ENCODE measurements at regions not wholly inside any gene's neighbourhood (a gene's known extent, or its start where the extent isn't known, plus 50 kb on each side); places are given as distances from the start of the nearest gene placed in this dataset.
"Not testable (repeated sequence)": the region's sequence is repeated elsewhere in the genome, so short reads cannot be mapped to it uniquely, and the experiment has no call there.

- H3K9me3 ChIP-seq (ENCODE audit: low read depth) = peaks cover 4% of the 10 kb centered on the region
- no peaks in the 10 kb centered on the region for H3K36me3 ChIP-seq (replicated peaks; ENCODE audit: insufficient read depth, low read depth)
- no peaks in the 10 kb centered on the region for H4K20me1 ChIP-seq (ENCODE audit: insufficient read depth, poor library complexity, severe bottlenecking)
- H3K4me3 ChIP-seq = no peak overlapping the region
- no peak overlapping the region for H3K4me2 ChIP-seq
- no peaks in the 10 kb centered on the region for H3K27me3 ChIP-seq
- H3K79me2 ChIP-seq = no peaks in the 10 kb centered on the region
- H3K27ac ChIP-seq = no peak overlapping the region
- 63% methylated on average over 6 of the region's 6 CpGs for WGBS (ENCODE audit: low lambda C conversion rate, missing lambda C conversion rate)
- DNase-seq (ENCODE audit: low spot score) = peak; percentile 6
- no peaks in the 10 kb centered on the region for H3K4me1 ChIP-seq (ENCODE audit: insufficient read depth)
- no peak overlapping the region for H2AFZ ChIP-seq
- TF ChIP-seq EZH2 (IDR thresholded peaks at IDR 0.05; ENCODE audit: borderline replicate concordance) (no peak), CTCF (IDR thresholded peaks at IDR 0.05; ENCODE audit: poor library complexity) (no peak), EZH2phosphoT487 (IDR thresholded peaks at IDR 0.05; ENCODE audit: low read depth, severe bottlenecking, unreplicated experiment) (no peak)
- H3K9me2 ChIP-seq (replicated peaks; ENCODE audit: insufficient read depth) = no peaks in the 10 kb centered on the region
These were observed 605.7 kb upstream of the GJE1 start for GRCh38 chr6:141526985-141527384.

- Histone ChIP-seq H2AFZ (no peak overlapping the region), H3K4me3 (no peak overlapping the region), H3K4me1 (ENCODE audit: insufficient read depth) (no peaks in the 10 kb centered on the region), H3K27ac (no peak overlapping the region), H3K9me3 (ENCODE audit: low read depth) (peaks cover 4% of the 10 kb centered on the region), H3K27me3 (no peaks in the 10 kb centered on the region), H4K20me1 (ENCODE audit: insufficient read depth, poor library complexity, severe bottlenecking) (no peaks in the 10 kb centered on the region), H3K9me2 (replicated peaks; ENCODE audit: insufficient read depth) (no peaks in the 10 kb centered on the region), H3K79me2 (no peaks in the 10 kb centered on the region), H3K36me3 (replicated peaks; ENCODE audit: insufficient read depth, low read depth) (no peaks in the 10 kb centered on the region), H3K4me2 (no peak overlapping the region)
- no peak for DNase-seq (ENCODE audit: low spot score)
- TF ChIP-seq EZH2phosphoT487 (IDR thresholded peaks at IDR 0.05; ENCODE audit: low read depth, severe bottlenecking, unreplicated experiment) (no peak), EZH2 (IDR thresholded peaks at IDR 0.05; ENCODE audit: borderline replicate concordance) (no peak), CTCF (IDR thresholded peaks at IDR 0.05; ENCODE audit: poor library complexity) (no peak)
These were observed 611.3 kb upstream of the GJE1 start for GRCh38 chr6:141521440-141521839.

GRCh38 chr6:141513830-141514229 is 618.9 kb upstream of the GJE1 start:
- no peaks in the 10 kb centered on the region for H3K36me3 ChIP-seq (replicated peaks; ENCODE audit: insufficient read depth, low read depth)
- no peak for TF ChIP-seq CTCF (IDR thresholded peaks at IDR 0.05; ENCODE audit: poor library complexity)
- no peak for TF ChIP-seq EZH2phosphoT487 (IDR thresholded peaks at IDR 0.05; ENCODE audit: low read depth, severe bottlenecking, unreplicated experiment)
- no peak for TF ChIP-seq EZH2 (IDR thresholded peaks at IDR 0.05; ENCODE audit: borderline replicate concordance)
- no peaks in the 10 kb centered on the region for H3K9me3 ChIP-seq (ENCODE audit: low read depth)
- H3K4me3 ChIP-seq = no peak overlapping the region
- DNase-seq (ENCODE audit: low spot score) = no peak
- no peak overlapping the region for H3K4me2 ChIP-seq
- no peaks in the 10 kb centered on the region for H3K27me3 ChIP-seq
- no peaks in the 10 kb centered on the region for H4K20me1 ChIP-seq (ENCODE audit: insufficient read depth, poor library complexity, severe bottlenecking)
- H3K4me1 ChIP-seq (ENCODE audit: insufficient read depth) = no peaks in the 10 kb centered on the region
- 80% methylated on average over 1 of the region's 1 CpG for WGBS (ENCODE audit: low lambda C conversion rate, missing lambda C conversion rate)
- H3K9me2 ChIP-seq (replicated peaks; ENCODE audit: insufficient read depth) = no peaks in the 10 kb centered on the region
- H3K27ac ChIP-seq = no peak overlapping the region
- H2AFZ ChIP-seq = peak overlapping the region; percentile 10
- no peaks in the 10 kb centered on the region for H3K79me2 ChIP-seq

GRCh38 chr6:141510803-141511202 is 621.9 kb upstream of the GJE1 start:
- H3K9me3 ChIP-seq (ENCODE audit: low read depth) = no peaks in the 10 kb centered on the region
- H2AFZ ChIP-seq = no peak overlapping the region
- no peaks in the 10 kb centered on the region for H3K9me2 ChIP-seq (replicated peaks; ENCODE audit: insufficient read depth)
- H3K27me3 ChIP-seq = no peaks in the 10 kb centered on the region
- no peaks in the 10 kb centered on the region for H3K79me2 ChIP-seq
- no peak for TF ChIP-seq EZH2 (IDR thresholded peaks at IDR 0.05; ENCODE audit: borderline replicate concordance)
- TF ChIP-seq EZH2phosphoT487 (IDR thresholded peaks at IDR 0.05; ENCODE audit: low read depth, severe bottlenecking, unreplicated experiment) = no peak
- TF ChIP-seq CTCF (IDR thresholded peaks at IDR 0.05; ENCODE audit: poor library complexity) = no peak
- no peak overlapping the region for H3K4me3 ChIP-seq
- no peak overlapping the region for H3K4me2 ChIP-seq
- DNase-seq (ENCODE audit: low spot score) = no peak
- no peaks in the 10 kb centered on the region for H4K20me1 ChIP-seq (ENCODE audit: insufficient read depth, poor library complexity, severe bottlenecking)
- H3K4me1 ChIP-seq (ENCODE audit: insufficient read depth) = no peaks in the 10 kb centered on the region
- no peaks in the 10 kb centered on the region for H3K36me3 ChIP-seq (replicated peaks; ENCODE audit: insufficient read depth, low read depth)
- H3K27ac ChIP-seq = no peak overlapping the region

- not testable (repeated sequence) for H3K27ac ChIP-seq; H3K4me3 ChIP-seq; DNase-seq (ENCODE audit: low spot score); H3K79me2 ChIP-seq; H3K27me3 ChIP-seq; H3K4me2 ChIP-seq; H3K9me3 ChIP-seq (ENCODE audit: low read depth); H2AFZ ChIP-seq; H3K36me3 ChIP-seq (replicated peaks; ENCODE audit: insufficient read depth, low read depth); H3K4me1 ChIP-seq (ENCODE audit: insufficient read depth); H3K9me2 ChIP-seq (replicated peaks; ENCODE audit: insufficient read depth); H4K20me1 ChIP-seq (ENCODE audit: insufficient read depth, poor library complexity, severe bottlenecking)
- 93% methylated on average over 1 of the region's 1 CpG for WGBS (ENCODE audit: low lambda C conversion rate, missing lambda C conversion rate)
These were observed 626.7 kb upstream of the GJE1 start for GRCh38 chr6:141506062-141506461.

- H3K4me2 ChIP-seq; H3K9me3 ChIP-seq (ENCODE audit: low read depth); H4K20me1 ChIP-seq (ENCODE audit: insufficient read depth, poor library complexity, severe bottlenecking); H3K79me2 ChIP-seq; H3K27me3 ChIP-seq; H3K4me3 ChIP-seq; H3K36me3 ChIP-seq (replicated peaks; ENCODE audit: insufficient read depth, low read depth); H2AFZ ChIP-seq; DNase-seq (ENCODE audit: low spot score); H3K27ac ChIP-seq; H3K4me1 ChIP-seq (ENCODE audit: insufficient read depth); H3K9me2 ChIP-seq (replicated peaks; ENCODE audit: insufficient read depth): not testable (repeated sequence)
- WGBS (ENCODE audit: low lambda C conversion rate, missing lambda C conversion rate) = 96% methylated on average over 1 of the region's 1 CpG
These were observed 628.4 kb upstream of the GJE1 start for GRCh38 chr6:141504318-141504717.

All from hepatocyte (in vitro differentiated cells).